GM21619 (cell line): ENCODE measurements at regions not wholly inside any gene's neighbourhood (a gene's known extent, or its start where the extent isn't known, plus 50 kb on each side); places are given as distances from the start of the nearest gene placed in this dataset.
"Not testable (repeated sequence)": the region's sequence is repeated elsewhere in the genome, so short reads cannot be mapped to it uniquely, and the experiment has no call there.

Experiments
- ATAC-seq: cut with Tn5 transposase; IDR thresholded peaks from one replicate; pipeline ENCODE4 v1.9.1; 2021; ENCODE audit not compliant: unreplicated experiment

DNA sequence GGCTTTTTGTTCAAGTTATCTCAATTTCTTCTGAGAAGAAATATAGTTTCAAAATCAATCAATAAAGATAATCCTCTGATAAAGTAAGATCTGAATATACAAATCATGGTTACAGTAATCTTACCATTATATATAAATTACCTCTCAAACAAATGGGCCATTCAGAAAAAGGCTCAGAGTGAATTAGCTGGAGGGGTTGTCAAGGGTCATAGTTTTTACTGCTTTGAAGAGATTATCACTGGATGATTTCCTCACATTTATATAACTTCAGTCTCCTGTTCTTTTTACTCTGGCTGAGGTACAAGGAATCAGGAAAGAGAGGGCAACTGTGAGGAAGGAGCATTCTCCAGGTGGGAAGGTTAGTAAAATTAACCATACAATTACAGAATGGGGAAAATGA is 148.6 kb upstream of the ELL2 start:
- no peak for ATAC-seq

DNA sequence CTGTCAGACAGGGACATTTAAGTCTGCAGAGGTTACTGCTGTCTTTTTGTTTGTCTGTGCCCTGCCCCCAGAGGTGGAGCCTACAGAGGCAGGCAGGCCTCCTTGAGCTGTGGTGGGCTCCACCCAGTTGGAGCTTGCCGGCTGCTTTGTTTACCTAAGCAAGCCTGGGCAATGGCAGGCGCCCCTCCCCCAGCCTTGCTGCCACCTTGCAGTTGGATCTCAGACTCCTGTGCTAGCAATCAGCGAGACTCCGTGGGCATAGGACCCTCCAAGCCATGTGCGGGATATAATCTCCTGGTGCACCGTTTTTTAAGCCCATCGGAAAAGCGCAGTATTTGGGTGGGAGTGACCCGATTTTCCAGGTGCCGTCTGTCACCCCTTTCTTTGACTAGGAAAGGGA is 147.0 kb upstream of the ELL2 start:
- ATAC-seq: not testable (repeated sequence)

DNA sequence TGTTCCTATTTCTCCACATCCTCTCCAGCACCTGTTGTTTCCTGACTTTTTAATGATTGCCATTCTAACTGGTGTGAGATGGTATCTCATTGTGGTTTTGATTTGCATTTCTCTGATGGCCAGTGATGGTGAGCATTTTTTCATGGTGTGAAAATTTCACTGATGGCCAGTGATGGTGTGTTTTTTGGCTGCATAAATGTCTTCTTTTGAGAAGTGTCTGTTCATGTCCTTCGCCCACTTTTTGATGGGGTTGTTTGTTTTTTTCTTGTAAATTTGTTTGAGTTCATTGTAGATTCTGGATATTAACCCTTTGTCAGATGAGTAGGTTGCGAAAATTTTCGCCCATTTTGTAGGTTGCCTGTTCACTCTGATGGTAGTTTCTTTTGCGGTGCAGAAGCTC is 142.2 kb upstream of the ELL2 start:
- not testable (repeated sequence) for ATAC-seq

DNA sequence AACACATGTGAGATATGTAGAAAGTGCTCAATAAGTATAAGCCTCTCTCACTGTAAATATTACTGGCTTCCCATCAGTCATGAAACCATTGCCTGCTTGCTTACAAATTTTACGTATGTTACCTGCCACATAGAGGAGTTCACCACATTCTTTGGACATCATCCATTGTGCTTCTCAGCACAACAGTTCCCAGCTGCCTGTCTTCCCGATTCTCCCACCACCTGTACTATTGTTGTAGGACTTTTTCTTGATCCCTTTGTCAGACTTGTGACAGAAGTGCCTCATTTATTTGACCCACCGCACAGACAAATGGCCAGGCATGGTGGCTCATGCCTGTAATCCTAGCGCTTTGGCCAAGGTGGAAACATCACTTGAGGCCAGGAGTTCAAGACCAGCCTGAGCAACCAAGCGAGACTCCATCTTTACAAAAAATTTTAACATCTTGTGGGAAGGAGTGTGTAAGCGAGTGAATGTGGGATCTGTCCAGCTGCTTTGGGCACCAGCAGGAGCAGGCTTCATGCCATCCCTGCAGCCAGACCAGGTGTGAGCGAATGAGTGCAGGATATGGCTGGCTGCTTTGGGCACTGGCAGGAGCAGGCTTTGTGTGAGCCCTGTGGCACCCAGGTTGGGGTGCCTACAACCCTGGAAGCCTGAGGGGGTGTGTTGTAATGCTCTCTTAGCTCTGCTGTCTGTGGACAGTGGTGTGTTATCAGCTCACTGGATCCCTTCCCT is 139.9 kb upstream of the ELL2 start:
- ATAC-seq: no peak

DNA sequence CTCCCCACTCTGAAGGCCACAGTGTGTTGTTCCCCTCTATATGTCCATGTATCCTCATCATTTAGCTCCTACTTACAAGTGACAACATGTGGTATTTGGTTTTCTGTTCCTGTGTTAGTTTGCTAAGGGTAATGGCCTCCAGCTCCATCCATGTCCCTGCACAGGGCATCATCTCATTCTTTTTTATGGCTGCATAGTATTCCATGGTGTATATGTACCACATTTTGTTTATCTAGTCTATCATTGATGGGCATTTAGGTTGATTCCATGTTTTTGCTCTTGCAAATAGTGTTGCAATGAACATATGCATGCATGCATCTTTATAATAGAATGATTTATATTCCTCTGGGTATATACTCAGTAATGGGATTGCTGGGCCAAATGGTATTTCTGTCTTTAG is 135.8 kb upstream of the ELL2 start:
- not testable (repeated sequence) for ATAC-seq

DNA sequence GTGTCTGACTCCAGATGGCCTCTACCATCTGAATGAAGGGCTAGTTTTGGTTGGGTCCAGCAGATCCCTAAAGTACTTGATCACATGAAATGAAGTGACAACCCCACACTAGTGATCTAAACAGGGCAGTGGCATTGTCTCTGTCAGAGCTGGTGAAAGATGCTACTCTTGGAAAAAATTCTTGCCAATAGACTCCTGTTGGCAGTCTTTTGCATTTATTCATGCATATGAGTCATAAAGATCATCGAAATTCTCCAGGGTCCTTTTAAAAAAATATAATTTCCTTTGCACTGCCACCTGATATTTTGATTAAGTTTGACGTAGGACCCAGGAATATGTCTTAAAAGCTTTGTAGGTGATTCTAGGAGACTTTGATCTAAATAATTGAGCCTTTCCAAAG is 135.1 kb upstream of the ELL2 start:
- ATAC-seq: no peak

DNA sequence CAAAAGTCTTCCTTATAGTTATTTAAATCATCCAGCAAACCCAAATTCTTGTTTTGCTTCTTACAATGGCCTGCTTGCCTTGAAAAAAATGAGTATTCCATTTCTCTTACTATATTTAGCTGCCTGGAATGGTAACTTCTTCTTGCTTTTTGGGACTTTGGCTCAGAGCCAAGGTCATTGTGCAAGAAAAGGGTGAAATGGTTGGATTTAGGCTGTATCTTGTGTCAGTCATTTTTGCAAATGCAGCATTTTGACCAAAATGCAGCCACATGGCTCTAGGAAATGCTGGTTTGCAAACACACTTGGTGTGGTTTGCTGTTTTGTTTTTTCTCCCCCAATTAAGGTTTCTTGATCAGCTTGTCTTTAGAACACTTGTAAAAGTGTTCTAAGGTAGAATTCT is 133.3 kb upstream of the ELL2 start:
- ATAC-seq: no peak

DNA sequence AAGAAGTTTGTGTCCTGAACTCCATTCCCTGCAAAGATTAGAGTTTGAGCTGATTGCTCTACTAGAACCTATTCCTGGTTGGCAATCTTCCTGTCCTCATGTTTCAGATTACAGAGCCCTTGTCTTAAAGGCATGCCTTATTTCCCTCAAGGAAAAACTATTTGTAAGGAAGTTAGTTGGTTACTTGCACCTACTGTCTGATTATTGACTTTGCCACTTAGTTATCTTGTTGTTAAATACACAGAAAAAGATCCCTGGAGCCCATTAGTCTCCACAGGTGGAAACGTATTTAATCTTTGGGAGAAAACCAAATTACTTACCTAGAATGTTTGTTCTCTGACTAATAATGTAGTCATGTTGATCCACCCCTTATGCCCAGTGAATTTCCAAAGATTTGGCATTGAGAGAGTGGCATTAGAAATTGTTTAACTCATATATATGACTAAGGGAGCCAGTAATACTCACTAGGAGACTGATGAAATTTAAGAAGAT is 132.3 kb upstream of the ELL2 start:
- no peak for ATAC-seq

DNA sequence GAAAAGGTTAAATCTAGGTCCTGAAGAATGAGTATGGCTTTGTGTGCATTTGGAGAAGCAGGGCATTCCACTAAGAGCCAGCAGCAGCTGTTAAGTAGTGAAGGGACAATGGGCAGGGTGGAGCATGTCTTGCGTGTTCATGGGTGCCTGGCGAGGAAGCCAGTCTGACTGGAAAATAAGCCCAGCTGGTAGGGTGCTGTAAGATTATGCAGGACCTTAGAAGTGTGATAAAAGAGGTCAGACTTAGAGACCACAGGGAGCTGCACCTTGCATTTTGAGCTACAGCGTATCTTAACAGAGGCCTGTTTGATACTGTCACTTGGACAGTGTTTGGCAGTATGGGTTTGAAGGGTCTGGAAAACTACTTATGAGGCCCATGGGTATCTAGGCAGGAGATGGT is 131.7 kb upstream of the ELL2 start:
- no peak for ATAC-seq

DNA sequence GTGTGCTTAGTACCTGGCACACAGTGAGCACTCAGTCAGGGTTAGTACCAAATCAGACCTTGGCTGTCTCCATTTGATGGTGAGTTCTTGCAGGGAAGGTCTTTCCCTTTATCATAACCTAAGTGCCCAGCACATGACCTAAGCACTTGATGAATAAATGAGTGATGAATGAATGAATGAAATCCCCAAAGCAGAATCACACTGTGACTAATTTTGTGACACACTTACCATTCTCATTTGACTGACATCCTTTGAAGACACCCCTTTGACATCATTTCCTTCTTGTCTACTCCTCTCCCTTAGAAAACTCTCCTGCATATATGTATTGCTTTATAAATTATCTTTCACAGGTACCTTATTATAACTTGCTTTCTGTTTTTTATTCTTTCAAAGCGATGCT is 130.2 kb upstream of the ELL2 start:
- no peak for ATAC-seq

DNA sequence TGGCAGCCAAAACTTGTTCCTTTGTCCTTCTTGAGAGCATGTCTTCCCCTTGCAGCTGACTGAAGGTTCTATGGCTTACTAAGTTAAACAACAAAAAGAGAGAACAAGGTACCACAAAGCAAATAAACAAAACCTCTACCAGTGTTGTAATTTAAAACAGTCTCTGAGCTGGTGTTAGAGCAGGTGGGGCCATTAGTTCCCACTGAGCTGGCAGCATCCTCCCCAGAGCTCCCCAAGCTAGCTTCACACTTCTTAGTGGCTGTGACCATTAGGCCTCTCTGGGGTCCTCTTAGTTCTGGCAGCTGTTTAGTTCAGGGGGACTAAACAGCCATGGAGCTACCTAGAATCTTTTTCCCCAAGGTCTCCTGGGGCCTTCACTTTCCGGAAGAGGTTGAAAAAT is 128.6 kb upstream of the ELL2 start:
- ATAC-seq: no peak

DNA sequence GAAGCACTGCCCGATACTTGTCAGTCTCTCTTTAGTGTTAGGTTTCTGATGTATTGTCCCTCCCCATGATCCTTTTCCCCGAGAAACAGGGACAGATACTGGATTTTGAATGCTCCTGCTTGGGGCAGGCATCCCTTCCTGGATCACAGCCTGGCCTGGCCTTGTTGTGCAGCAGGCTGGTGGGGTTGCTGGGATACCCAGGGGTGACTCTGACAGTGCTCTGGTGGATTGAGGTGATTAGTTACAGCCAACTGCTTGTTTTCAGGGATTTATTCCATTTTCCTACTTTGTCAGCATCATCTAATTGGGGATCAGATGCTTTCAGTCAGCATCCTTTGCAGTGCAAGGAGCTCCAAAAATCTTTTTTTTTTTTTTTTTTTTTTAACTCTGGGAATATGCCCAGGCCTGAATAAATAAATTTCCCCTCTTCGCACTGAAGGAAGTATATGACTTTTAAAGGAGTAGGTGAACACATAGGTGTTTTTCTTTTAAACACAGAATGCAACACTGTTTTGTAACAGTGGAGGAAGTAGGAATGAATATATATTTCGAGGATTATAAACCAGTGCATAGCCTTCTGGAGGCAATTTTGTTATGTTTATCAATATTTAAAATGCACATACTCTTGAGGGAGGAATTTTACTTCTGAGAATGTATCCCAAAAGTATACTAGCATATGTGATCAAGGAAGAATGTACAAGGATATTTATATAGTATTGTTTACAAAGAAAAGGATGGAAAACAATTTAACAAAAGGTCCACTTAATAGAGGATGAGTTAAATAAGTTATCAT is 127.3 kb upstream of the ELL2 start:
- no peak for ATAC-seq

DNA sequence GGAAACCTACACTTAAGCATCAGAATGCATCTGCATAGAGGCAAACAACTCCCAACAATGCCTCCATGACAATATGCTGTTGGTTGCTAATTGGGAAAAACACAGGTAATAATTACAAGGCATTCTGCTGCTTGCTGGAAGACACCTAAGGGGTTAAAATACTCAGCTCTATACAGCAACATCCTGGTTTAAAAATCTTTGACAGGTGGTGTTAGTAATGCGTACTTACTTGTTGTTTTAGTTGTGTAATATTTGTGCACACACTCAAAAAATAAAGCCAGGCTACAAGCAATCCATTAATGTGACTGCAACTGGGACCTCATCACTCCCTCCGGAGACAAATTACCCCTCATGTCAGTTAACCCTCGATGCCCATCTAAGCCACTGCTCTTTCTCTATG is 126.3 kb upstream of the ELL2 start:
- ATAC-seq: no peak

DNA sequence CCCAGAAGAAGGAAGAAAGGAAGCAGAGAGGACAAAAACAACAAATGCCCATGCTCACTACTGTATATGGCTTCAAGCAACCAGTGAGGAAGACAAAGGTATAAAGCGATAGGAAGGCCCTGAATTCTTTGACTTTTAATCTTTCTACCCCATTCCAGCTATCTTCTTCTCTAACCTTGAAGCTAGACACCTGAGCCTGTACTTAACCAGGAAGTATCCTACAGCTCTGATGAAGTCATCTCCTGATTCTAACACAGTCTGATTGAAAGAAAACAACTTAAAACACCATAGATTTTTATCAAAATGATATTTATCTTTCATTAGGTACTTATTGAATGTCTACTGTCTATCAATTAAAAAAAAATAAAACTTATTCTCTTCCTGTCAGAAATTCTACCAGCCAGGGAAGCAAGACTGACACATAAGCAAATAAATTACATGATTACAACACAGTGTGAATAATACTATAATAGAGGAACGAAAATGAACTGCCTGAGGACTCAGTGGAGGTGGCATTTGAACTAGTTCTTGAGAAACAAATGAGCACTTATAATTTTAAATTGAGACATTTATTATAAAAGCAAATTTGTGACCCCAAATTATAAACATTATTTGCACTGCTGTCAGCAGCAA is 123.3 kb upstream of the ELL2 start:
- ATAC-seq: no peak

DNA sequence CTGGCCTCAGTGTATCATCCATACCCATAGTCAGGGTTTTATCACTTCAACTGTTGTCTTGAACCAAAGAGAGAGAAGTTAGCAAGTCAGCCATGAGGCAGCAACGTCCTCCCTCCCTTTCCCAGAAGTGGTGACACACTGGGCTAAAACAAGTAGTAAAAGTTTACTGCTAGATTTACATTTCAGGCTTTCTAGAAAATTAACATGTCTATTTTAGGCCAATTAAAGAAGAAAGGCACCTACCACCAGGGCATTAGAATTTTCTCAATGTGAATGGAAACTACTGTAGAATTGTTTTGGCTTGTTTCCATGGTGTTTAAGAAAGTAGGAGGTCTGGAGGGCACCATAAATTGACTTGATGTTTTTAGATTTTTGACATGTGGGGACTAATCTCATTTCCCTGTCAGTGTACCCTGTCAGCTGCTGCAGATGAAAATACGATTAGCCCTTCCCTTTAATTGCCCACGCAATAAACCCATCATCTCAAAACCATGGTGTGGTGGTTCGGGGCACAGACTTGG is 121.8 kb upstream of the ELL2 start:
- ATAC-seq: no peak

DNA sequence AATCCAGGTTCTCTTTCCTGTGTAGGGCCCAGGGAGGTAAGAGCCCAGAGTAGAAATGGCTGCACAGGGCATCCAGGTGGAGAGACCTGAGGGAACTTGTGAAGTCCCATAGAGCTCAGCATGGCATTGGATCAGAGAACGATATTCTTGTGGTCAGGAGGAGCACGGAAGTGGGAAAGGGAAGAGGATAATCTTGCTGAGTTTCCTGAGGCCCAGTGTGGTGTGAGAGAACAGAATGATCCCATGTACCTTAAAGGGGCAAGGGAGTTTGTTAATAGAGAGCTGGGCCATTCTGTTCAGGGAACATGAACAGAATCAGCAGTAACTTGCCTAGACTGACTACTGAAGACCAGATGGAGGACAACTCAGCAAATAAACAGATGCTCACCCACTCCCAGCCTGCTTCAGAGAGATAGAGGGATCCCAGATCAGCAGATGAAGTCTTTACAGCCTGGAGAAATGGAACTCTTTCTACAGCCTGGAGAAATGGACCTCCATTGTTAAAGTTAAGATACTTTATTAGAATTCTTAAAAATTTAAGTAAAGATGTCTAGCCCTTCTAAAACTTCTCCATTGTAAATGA is 119.7 kb upstream of the ELL2 start:
- ATAC-seq: no peak

DNA sequence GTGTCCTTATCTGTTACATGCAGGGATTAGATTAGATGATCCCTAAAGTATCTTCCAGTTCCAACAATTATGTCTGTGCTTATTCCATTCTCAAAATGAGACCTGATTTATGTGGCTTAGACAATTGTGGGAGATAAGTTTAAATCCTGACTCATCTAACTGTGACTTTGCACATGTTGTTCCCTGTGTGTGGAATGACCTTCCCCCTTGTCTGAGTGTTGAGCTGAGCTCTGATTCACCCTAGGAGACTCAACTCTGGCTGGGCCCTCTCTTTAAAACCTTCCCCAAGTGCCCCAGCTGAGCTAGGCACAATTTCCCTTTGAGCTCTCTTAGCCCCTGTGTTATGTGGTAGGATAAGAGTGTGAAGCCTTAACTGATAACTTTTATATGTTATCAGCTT is 118.9 kb upstream of the ELL2 start:
- ATAC-seq: no peak

DNA sequence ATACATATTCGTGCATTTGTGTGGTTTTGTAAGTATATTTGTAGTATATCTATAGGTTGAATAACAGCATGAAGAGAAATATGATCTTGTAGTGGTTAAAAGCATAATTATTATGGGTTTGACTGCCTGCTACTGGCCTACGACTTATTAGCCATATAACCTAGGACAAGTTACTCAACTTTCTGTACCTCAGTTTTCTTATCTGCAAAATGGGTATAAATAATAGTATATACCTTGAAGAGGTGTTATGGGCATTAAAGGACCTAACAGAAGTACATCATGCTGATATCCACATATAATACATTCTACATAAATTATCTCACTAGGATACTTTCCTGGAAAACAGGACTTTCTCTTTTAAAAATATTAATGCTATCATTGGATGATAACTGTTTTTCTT is 118.3 kb upstream of the ELL2 start:
- no peak for ATAC-seq

DNA sequence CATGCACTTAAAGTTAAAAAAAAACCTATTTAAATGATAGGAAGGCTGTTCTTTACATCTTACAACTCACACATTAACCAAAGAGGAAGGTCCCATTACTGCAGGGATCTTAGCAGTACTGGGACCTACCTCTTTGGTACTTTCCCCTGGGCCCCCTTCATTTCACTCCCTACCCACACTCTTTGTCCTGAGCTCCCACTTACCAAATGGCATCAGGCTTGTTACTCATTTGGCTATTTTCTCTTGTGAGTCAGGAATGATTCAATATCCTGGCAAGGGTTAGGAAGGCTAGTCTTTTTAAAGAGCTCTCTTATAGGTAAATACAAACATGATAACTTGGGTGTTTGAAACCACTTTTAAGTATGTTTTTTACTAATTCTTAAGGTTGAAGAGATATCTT is 117.4 kb upstream of the ELL2 start:
- peak; percentile 73 for ATAC-seq

DNA sequence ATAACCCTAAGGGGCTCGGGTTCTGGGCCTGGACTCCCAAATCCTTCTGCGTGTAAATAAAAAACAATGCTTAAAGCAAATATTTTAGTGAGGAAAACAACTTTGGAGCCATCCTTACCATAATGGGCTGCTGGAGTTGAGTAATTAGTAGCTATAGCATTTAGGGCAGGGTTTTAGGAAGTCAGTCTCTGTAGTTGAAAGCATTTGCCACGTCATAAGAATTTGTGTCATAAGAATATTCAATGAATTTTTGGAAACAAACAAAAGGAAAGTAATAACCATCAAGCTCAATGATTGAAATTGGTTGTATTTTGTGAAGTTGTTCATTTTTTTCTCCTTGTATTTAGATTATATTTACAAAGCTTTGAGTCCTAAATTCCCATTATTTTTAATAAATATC is 114.8 kb upstream of the ELL2 start:
- ATAC-seq: no peak

DNA sequence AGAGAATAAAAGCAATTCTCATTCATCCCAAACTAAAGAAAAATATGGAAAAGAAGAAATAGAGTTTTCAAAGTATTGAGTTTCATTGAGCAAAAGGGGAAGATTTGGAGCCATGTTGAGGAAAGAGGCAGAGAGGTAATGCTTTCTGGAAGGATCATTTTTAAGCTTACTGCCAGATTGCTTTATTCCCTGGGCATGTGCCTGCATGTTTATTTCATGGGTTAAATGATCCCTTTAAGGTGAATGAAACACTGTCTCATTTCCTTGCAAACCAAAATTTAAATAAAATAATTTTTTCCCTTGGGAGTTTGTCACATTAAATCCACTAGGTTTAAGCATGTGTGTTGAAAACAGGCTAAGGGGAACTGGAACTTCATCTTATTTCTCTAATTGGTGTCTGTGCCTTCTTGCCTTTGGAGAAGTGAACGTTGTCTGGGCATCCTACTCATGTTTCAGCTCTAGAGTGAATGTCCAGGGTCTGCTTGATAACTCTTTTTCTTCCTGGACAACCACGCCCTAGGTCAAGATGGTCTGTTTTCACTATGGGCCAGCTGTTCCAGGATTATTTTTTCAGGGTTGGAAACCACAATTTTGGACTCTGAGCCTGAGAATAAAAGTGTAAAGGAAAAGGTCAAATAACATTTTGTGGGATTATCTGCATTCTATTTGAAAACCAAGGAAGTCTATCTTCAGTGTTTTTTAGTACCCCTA is 114.1 kb upstream of the ELL2 start:
- ATAC-seq: no peak
